HG03135 (cell line): ENCODE measurements at regions not wholly inside any gene's neighbourhood (a gene's known extent, or its start where the extent isn't known, plus 50 kb on each side); places are given as distances from the start of the nearest gene placed in this dataset.
"Not testable (repeated sequence)": the region's sequence is repeated elsewhere in the genome, so short reads cannot be mapped to it uniquely, and the experiment has no call there.

Source experiments
- ATAC-seq: cut with Tn5 transposase; IDR thresholded peaks from one replicate; pipeline ENCODE4 v1.9.1; 2021; ENCODE audit warnings: mild to moderate bottlenecking, moderate library complexity; ENCODE audit not compliant: unreplicated experiment

DNA sequence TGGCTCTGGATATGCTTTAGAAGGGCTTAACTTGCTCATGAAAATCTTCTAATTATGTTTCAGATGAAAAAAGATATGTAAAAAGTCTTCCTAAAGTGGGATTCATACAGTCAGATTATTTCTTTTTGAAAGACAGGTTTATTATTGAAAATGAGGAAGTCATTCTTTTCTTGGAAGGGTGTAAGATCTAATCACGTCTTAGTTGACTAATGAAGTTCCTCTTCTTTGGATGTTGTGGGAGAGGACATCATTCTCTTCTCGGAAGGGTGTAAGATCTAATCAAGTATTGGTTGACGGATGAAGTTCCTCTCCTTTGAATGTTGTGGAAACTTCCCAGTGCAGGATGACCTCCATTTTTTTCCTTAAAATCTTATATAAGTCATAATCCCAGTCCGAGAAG lies 74.9 kb downstream of the ALG10 start:
- ATAC-seq = no peak

DNA sequence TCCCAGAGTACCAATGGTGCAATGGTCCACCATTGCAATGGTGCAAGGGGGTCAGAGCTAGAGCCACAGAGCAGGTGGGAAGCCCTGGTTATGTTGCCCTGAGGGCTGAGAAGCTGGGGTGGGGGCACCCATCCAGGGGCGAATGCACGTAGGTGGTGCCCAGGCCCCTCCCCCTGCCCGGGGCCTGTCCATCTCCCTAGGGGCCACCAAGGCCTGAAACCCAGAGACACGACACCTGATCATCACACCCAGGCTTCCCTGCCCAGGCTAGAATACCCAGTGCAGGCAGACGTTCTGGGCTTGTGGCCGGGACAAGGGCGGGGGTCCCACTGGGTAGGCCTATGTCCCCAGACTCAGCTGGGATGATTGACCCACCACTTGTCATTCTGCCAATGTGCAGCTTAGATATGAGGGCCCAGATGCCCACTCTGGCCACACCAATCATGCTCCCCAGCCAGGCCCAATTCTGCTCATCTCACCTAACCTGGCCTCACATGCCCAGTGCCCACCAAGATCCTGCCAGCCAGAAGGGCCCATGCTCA lies 83.2 kb downstream of the ALG10 start:
- ATAC-seq = no peak

DNA sequence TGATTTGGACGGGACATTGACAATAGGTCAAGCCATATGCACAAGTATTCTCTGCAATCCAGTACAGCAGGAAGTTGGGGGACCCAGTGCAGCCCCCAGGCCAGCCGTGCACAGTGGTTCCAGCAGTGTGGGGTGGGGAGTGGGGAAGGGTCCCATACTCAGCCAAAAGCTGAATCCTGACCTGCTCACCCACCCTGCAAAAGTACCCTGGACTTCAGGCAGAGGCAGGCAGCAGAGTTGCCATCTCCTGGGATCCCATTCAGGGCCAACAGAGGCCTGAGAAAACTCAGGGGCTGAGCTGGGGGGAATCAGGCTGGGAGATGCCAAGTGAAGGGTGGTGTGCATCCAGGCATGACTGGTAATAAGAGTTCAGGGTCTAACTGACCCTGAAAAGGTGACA lies 83.9 kb downstream of the ALG10 start:
- ATAC-seq = no peak

DNA sequence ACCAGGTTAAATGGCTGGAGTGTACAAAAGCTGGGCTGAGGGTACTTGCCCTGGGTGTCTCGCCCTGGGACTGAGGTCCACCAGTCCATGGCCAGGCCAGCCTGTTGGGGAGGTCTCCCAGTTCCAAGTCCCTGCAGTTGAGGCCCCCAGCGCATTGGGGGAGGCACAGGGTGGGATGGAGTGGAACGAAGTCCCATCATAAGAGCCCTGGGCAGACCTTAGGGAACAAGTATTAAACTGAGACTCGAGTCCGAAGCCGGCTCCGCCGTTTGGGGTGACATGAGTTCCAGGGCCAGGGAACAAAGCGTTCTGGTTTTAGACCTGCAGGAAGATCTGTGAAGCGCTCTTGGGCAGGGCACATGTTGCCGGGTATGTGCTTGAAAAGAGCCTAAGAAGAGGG lies 84.7 kb downstream of the ALG10 start:
- ATAC-seq = no peak

DNA sequence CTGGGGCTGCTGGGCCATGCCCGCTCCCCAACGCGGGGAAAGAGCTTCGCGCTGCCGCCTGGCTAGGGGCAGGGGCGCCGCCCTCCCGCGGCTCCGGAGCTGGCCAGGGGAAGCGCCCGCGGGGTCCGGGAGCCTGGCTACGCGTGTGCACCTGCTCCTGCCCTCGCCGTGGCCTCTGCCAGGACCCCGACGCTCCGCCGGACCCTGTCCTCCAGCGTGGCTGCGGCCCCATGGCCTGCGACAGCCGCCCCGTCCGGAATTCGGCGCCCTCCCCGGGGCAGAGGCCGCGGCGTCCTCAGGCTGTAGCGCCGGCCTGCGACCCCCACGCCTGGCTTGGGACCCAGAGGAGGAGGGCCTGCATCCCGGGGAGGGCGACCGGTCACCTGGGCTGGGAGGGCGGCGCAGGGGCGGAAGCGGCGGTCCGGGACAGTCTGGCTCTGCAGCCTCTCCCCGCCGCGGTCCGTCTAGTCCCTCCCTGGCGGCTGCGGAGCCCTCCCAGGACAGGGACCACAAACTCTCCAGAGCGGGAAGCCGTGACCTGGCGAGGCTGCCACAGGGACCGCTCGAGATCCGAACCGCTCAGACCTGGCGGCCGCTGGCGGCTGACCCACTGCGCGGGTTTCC lies 85.6 kb downstream of the ALG10 start:
- ATAC-seq = no peak

DNA sequence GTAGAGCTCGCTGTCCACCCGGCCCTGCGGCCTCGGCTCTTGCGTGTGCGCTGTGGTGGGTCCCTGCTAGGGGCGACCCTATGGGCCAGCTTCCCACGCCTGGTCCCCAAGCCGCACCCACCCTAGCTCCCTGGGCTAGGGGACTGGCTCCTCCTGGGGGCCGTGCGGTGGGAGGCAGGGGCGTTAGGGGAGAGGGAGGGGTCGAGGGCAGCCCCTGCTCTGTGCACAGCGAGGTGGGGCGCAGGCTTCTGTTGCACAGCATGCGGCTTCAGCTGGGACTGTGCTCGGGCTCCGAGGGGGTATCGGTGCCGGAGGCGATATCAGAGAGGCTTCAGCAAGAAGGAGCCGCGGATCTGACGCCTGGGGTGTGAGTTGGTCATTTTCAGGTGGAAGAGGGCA lies 86.1 kb downstream of the ALG10 start:
- ATAC-seq = no peak

DNA sequence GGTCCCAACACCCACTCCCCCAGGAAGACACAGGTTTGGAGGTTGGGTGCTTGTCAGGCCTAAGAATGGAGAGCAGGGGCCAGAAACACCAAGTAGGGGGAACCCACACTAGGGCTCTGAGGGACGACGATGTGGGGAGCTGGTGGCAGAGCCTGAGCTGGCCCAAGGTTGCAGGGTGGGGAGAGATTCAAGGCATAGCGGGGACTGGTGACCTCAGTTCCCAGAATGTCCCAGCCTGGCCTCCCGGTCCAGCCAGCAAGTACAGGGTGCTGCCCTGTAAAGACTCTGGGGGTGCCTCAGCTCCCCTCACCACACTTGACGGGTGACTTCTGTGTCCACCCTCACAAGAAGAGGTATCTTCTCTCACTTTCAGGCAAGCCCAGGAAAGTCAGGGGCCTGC lies 86.7 kb downstream of the ALG10 start:
- no peak for ATAC-seq

DNA sequence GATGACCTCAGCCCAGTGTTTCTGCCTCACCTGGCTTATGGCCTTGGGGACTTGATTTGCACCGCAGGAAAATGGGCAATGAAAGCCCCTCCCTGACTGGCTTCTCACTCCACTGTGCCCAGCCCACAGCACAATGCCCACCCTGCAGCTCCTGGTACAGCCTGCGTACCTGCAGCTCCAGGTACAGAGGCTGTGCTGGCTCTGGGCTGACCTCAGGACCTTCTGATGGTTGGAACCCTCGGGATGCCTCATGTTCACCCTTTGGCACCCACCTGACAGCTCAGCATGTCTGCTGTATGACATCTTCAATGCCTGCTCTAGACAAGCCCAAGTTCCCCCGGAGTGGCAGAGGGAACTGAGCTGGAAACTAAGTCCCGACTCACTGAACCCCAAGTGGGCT lies 87.1 kb downstream of the ALG10 start:
- no peak for ATAC-seq

DNA sequence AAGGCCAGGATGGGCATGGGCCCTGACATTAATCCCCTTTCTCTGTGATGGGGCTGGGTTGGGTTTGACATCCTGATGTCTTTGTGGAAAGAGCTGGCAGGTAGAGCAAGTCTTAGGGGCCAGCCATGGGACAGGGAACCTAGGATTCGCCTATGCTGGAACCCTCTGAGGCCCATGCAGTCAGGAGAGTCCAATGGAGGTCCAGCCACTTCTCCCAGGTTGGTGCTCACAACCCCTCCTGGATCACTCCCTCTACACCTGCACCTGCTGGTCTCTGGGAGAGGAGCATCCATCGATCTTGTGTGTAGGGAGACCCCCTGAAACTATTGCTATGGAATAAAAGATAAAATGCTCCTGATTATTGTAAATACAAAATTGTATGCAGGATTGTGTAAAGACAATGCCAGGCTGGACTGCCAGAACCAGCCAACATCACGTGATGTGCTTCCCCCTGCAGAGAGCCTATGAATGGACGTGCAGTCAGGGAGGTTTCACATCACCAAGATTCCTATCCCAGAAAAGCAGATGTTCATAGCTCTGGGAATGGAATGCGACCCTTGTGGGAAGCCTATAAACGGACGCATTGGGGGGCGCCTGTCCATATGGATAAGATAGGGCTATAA lies 87.7 kb downstream of the ALG10 start:
- ATAC-seq = not testable (repeated sequence)

DNA sequence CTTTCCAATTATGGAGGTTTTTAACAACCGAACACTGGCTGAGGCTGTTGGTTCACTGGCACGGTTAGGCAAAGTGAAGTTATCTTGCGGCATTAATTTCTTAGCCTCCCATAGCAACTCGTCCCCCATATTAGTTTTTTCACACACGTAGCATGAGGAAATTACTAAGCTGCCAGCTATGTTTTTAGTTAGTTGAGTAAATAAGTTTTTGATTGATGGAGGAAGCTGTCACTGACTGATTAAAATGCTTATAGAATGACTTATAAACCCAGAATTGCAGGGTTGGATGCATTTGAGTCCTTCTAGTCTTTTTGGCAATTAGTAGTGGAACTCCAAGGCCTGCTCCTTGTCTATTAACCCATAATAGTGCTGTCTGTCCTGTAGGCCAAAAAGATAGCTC lies 97.1 kb downstream of the ALG10 start:
- ATAC-seq = no peak

DNA sequence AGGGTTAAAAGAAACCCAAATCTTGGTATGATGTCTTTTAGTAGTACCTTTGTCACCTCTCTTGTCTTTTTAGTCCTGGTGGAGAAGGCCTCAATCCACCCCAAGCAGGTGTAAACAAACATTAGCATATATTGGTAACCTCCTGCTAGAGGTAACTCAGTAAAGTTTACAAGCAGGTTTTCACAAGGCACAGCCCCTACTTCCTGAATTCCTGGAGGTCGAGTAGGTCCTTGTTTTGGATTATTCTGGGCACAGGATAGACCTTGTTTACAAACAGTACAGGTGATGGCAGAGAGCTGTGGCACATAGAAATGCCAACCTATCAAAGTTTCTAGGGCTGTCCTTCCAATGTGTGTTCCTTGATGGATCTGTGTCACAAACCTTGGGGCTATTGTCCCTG lies 99.1 kb downstream of the ALG10 start:
- ATAC-seq = no peak

DNA sequence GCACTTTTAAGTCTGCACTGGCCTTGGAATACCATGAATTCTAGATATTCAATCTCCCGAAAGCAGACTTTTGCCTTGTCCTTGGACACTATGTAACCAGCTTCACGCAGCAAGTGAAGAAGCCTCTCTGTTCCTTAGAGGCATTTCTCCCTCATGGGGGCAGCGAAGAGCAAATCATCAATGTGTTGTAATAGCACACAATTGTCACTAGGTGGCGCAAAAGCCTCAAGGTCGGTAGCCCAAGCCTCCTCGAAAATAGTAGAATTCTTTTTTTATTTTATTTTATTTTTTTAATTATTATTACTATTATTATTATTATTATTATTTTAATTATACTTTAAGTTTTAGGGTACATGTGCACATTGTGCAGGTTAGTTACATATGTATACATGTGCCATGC lies 100.8 kb downstream of the ALG10 start:
- ATAC-seq = peak; percentile 74

DNA sequence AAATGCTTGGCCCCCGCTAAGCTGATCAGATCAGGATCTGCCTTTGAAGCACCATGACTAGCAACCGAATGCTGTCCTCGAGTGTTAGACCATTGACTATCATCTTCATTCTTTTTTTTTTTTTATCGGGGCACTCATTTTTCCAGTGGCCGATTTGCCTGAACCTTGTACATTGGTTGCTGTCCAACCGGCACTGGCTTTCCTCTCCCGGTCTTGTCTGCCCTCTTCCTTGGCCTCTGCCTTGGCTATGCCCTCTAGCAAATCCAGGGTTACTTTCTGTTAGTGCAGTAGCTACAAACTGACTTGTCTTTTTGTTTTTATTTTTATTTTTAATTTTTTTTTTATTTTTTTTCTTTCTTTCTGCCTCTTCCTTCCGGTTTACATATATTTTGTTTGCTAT lies 102.3 kb downstream of the ALG10 start:
- ATAC-seq = no peak

DNA sequence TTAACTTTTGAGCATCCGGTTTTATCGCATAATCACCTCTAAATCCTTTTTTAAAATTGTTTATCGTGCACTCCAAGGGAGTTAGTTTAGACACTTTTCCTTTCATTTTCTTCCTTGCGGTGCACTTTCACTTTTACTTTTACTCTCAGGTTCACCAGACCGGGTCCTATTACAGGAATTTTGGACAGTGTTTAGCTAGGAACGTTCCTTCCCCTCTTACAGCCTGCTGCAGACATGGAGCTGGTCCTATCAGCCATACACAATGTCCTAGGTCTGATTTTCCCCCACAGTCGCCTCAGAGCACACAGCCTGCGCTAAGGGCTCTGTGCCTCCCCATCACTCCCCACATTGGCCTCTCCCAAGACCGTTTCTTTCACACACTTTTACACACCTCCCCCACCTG lies 103.9 kb downstream of the ALG10 start:
- no peak for ATAC-seq

DNA sequence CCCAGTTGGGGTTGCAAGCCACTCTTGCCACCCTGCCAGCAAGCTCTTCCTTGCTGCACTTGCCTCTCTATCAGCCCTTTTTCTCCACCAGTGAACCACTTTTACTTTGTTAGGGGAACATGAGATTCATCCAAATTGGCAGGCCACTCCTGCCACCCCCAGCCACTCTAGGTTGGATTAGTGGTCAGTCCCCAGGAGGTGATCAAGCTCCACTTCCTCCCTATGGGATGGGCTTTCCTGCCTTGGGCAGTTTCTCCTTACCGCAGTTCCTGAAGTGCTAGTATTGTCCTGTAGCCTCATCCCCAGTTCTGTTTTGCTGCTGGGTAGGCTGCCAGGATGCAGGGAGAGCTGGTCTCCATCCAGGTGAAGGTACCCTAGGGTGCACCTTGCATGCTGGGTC lies 104.5 kb downstream of the ALG10 start:
- no peak for ATAC-seq

DNA sequence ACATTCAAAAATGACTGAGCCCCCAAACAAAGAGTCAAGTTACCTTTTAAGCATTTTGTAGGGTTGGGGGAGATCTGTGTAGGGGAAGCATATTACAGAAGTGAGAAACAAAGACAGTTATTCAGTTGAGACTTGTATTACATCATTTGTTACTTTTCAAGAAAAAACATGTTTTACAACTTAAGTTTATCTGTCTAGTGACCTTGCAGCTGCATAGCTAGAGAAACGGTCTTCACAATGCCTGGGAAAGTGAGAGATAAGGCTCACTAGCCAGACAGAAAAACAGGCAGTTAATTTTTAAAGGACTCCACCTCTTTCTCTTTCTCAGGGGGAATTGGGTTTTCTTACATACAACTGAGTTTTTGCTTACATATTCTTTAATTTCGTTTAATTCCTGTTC lies 105.1 kb downstream of the ALG10 start:
- ATAC-seq = not testable (repeated sequence)

DNA sequence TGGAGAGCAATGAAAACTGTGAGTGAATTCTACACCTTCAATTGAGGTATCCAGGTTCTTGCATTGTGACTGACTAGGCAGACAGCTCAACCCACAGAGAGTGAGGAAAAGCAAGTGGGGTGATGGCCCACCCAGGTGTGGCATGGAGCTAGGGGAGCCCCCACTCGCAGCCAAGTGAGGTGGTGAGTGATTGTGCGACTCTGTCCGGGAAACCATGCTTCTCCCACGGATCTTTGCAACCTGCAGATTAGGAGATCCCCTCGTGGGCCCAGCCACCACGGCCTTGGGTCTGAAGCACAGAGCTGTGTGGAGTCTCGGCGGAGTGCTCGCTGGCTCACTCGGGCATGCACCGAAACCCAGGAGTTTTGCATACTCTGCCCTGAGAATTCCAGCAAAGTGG lies 120.1 kb downstream of the ALG10 start:
- no peak for ATAC-seq

DNA sequence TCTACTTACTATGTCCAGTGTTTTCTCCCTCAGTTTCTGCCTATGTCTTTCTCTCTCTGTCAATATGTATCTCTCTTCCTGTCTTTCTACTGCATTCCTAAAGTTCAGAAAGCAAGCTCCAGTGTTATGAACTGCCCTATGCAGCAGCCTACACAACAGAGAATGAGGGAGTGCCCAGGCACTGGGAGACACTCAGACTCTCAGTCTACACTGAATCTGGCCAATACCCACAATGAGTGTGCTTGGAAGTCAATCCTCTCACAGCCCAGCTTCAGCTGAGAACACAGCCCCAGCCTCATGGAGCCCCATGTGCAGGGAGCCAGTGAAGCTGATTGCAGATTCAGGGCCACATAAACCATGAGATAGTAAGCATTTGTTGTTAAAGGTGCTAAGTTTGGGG lies 128.7 kb downstream of the ALG10 start:
- no peak for ATAC-seq

DNA sequence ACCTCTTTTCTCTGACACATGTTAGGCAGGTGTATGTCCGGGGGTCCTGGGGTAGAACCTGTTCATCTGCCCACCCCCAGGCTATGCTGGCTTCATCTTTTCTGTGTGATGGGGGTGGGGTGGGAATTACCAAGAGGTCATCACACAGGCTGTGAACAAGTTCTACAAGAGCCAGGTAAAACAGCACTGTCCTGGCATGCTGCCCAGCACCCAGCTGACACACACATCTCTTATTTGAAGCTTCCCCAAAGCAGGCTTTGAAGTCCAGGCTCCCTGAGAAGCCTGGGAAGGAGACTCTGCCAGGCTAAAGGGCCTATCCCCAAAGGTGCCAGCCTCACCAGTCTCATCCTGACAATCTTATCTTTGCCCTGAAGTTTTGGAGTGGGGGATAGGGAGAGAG lies 141.1 kb downstream of the ALG10 start:
- ATAC-seq = no peak

DNA sequence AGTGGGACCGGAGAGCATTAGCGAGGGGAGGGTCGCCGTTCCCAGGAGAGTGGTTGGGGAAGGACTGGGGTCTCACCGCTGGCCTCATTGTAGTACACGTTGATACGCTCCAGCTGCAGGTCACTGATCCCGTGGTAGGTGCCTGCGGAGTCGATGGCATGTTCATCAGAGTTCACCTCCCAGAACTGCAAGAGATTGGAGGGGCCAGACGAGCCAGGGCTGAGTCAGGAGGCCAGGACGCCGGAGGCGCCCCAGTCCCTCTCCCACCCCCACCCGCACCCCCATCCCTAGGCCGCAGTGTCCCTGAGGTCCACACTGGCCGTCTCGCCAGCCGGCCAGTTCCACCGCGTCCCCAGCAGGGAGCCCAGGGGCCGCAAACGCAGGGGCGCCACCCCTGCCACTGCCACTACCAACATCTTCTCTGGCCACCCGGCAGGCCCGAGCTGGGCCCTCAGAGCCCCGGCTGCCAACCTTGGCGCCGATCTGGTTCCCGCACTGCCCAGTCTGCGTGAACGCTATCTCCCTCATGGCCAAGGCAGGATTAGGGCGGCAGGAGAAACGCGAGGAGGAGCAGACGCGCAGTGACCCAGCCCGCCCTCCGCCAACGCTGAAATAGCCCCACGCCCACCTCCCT lies 144.2 kb downstream of the ALG10 start:
- ATAC-seq = no peak

DNA sequence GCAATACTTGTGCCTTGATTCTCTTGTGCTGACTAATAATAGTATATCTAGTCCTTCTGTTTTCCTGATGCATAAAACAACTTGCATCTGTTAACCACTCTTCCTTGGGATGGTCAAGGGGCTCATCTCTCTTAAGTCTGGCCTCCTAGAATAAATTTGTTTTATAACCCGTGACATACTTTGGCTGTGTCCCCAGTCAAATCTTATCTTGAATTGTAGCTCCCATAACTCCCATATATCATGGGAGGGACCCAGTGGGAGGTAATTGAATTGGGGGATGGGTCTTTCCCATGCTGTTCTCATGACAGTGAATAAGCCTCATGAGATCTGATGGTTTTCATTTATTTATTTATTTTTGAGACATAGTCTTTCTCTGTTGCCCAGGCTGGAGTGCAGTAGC lies 146.2 kb downstream of the ALG10 start:
- not testable (repeated sequence) for ATAC-seq

DNA sequence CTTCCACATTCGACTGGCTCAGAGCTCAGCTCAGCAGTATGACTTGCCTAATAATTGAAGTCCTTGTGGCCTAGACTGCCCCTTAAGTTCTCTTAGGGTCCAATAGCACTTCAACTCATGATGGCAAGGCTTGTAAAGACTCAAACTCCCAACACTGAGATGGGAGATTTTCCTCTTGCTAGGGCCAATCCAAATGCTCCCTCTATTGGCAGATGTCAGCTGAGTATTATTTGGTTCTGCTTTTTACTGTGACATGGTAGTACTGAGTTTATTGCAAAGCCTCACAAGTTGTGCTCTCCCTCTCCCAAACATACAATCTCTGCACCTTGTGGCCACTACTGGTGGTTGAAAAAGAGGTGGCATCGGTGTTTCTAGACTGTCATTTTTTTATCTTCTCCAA lies 164.2 kb downstream of the ALG10 start:
- ATAC-seq = no peak
